ENCODE measurements at regions not wholly inside any gene's neighbourhood (a gene's known extent, or its start where the extent isn't known, plus 50 kb on each side); places are given as distances from the start of the nearest gene placed in this dataset.

DNA sequence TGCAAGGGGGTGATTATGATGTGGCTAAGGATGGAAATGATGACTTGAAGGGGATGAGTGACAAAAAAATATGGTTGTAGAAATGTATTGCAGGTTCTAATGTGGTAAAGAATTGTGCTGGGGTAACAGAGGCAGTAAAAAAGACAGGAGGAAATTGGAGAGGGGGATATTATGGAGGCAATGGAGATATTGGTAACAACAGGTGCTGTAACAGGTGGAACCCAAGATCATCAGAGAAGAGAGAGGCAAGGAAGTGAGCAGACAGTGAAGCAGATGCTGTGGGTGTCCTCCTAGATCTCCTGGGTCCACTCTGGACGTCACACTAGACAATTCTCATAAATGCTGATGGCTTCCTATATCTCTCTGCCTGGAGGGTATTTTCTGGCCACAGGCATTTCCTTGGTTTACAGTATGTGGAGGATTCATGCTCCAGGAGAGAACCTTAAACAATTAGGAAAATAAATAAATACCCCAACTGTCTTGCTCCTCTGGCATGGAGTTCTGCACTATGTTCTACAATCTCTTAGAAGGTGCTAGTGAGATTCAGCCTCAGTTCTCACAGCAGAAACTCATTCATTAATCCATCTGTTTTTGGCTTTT, 620.3 kb upstream of the PLXNA2 start:
- intact Hi-C loops (cut with micrococcal nuclease), result no loop called here
- Mint-ChIP-seq H3K4me3 (no peak overlapping the region), H3K4me1 (no peaks in the 10 kb centered on the region), H3K36me3 (ENCODE audit: low read depth) (no peaks in the 10 kb centered on the region), H3K9me3 (no peaks in the 10 kb centered on the region), H3K27me3 (no peaks in the 10 kb centered on the region), H3K27ac (no peak overlapping the region)
- DNase-seq, result no peak

DNA sequence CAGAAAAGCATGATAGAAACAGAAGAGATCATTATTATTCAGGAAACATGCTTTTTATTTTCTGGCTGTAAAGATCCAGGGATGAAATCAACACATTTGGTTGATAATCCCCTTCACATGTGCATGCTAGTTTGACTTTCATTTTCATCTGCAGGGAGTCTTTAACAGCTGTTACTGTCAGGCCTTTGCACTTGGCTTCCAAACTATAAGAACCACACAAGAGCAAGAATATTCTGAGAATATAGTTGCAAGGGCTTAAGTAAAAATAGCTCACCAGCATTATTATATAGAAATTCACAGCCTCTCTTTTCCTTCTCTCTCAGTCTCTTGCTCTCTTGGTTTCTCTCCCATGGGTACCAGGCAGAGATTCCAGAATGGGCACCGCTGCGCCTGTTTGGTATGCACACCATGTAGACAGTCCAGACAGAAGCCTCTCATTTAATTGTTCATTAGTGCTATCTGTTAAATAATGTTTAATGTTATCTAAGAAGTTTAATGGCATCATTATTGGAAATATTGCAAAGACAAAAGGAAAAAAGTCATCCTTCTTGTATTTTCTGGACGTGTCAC, 622.3 kb upstream of the PLXNA2 start:
- Mint-ChIP-seq H3K4me3 (no peak overlapping the region), H3K4me1 (no peaks in the 10 kb centered on the region), H3K27ac (no peak overlapping the region), H3K27me3 (no peaks in the 10 kb centered on the region), H3K36me3 (ENCODE audit: low read depth) (no peaks in the 10 kb centered on the region), H3K9me3 (no peaks in the 10 kb centered on the region)
- DNase-seq, result no peak
- intact Hi-C loops (cut with micrococcal nuclease), result no loop called here

DNA sequence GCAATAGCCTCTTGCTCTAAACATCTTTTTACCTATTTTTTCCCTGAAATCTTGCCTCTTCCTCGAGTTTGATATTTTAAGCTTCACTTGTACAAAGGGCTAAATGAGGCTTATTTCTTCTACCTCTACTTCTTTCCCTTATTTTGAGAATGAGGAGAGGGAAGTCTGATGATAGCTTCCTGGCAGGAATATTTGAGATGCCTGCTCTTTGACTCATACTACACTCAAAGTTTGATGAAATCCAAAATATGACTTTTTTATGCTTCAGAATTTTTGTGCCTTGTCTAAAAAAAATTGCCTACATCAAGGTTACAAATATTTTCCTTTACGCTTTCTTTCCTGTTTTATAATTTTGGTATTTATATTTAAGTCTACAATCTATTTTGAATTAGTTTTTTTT, 624.4 kb upstream of the PLXNA2 start:
- H3K4me3 Mint-ChIP-seq, result no peak overlapping the region
- DNase-seq, result no peak
- H3K27me3 Mint-ChIP-seq, result no peaks in the 10 kb centered on the region
- intact Hi-C loops (cut with micrococcal nuclease), result no loop called here
- no peaks in the 10 kb centered on the region for H3K9me3 Mint-ChIP-seq
- H3K4me1 Mint-ChIP-seq, result no peaks in the 10 kb centered on the region
- H3K27ac Mint-ChIP-seq, result no peak overlapping the region
- no peaks in the 10 kb centered on the region for H3K36me3 Mint-ChIP-seq (ENCODE audit: low read depth)

DNA sequence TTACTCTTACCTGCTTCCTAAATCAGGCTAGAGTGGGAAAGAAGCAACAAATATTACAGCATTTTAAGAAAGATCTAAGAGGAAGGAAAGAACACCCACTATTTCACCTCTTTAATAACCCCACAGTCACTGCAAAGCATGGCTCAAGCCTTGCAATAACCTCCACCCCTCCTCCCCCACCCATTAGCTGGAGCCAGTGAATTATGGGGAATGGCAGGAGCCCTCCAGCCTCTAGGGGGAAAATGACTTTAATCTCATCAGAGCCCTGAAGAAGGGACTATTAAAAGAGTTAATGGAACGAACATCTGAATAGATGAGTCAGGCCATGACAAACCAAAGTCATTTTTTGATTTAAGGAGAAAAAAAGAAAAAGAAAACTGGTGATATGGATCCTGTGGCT, 630.7 kb upstream of the PLXNA2 start:
- Mint-ChIP-seq H3K27me3 (no peaks in the 10 kb centered on the region), H3K4me3 (no peak overlapping the region), H3K4me1 (no peaks in the 10 kb centered on the region), H3K36me3 (ENCODE audit: low read depth) (no peaks in the 10 kb centered on the region), H3K9me3 (no peaks in the 10 kb centered on the region), H3K27ac (no peak overlapping the region)
- no peak for DNase-seq
- intact Hi-C loops (cut with micrococcal nuclease), result no loop called here

DNA sequence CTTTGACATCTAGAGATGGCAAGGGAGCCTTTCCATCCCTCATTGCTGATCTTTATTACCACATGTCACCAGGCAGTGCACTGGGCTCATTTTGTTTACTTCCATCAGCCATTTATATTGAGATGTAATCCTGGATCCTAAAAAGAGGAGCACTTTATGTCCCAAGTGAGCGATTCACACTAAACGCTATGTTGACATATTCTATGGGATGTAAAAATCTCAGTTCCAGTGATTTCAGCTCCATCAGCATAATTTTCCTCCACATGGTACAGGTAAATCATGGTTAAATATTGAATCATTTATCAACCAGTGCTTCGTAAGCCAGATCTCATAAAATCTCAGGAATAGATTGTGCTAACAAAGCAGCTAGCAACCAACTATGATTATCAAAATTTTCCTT, 634.8 kb upstream of the PLXNA2 start:
- DNase-seq, result no peak
- H3K4me3 Mint-ChIP-seq, result no peak overlapping the region
- H3K27ac Mint-ChIP-seq, result no peak overlapping the region
- H3K9me3 Mint-ChIP-seq, result no peaks in the 10 kb centered on the region
- H3K27me3 Mint-ChIP-seq, result no peaks in the 10 kb centered on the region
- intact Hi-C loops (cut with micrococcal nuclease), result no loop called here
- H3K36me3 Mint-ChIP-seq (ENCODE audit: low read depth), result no peaks in the 10 kb centered on the region
- no peaks in the 10 kb centered on the region for H3K4me1 Mint-ChIP-seq

DNA sequence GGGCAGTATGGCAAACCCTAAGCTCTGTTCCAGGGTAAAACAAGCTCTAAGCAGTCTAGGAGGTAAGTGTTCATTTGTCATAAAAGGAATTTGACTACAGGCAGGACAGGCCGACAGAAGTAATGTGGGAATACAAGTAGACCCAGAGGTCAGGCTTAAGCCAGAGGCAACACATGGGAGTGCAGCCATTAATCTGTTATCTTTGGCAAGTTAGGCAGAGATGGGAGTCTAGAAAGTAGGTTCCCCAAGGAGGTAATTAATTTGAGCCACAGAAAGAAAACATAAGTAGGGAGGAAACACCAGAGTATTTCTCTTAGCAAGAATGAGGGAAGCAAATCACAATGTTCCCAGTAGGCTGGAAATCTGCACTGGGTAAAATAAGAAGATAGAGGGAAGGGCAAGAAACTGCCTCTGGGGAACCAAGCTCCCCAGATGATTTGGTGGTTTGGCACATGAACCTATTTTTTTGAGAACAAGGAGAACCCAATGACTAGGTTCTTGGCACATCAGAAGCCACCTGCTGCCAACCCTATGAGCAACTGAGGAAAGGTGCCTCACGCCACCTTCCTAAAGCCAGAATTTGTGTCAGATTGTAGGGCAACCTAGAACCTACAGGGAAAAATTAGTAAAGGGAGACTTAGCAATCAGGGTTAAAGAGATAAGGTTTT, 636.4 kb upstream of the PLXNA2 start:
- Mint-ChIP-seq H3K36me3 (ENCODE audit: low read depth) (no peaks in the 10 kb centered on the region), H3K4me3 (no peak overlapping the region), H3K9me3 (no peaks in the 10 kb centered on the region), H3K27ac (no peak overlapping the region), H3K27me3 (no peaks in the 10 kb centered on the region), H3K4me1 (no peaks in the 10 kb centered on the region)
- DNase-seq, result no peak
- intact Hi-C loops (cut with micrococcal nuclease), result no loop called here

DNA sequence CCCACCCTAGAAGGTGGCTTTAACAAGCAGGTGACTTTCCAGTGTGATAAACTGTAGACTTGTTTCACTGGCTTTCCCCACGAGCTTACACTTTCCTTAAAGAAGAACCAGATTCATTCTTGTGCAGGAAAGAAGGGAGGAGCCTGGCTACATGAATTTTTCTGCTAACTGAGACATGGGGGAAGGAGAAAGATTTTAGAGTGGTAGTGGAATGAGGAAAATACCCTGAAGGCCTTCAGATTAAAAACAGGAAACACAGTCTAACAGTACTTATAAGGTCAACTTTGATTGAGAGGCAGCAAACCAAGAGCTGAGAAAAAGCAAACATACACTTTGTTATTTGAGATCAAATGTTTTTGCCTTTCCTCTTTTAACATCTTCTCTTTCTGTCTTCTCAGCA, 640.9 kb upstream of the PLXNA2 start:
- Mint-ChIP-seq H3K4me3 (no peak overlapping the region), H3K36me3 (ENCODE audit: low read depth) (no peaks in the 10 kb centered on the region), H3K9me3 (no peaks in the 10 kb centered on the region), H3K4me1 (no peaks in the 10 kb centered on the region), H3K27ac (no peak overlapping the region), H3K27me3 (no peaks in the 10 kb centered on the region)
- intact Hi-C loops (cut with micrococcal nuclease), result no loop called here
- DNase-seq, result no peak

DNA sequence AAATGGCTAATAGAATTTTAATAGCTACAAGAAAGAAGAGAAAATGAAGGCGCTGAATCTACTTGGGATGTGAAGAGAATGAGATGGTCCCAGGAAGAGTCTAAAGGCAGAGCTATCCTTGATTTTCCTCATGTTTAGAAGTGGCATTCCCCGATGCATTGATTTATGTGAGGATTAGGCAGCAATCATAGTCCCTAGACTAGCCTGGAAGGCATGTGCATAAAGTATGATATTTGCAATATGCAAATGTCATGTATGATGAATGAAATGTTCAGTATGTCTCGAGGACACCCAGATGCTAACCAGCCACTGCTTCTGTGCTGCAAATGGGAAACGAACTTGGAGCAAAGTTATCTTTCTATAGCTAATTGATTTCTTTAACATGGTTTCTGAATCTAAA, 641.5 kb upstream of the PLXNA2 start:
- intact Hi-C loops (cut with micrococcal nuclease), result no loop called here
- H3K36me3 Mint-ChIP-seq (ENCODE audit: low read depth), result no peaks in the 10 kb centered on the region
- no peaks in the 10 kb centered on the region for H3K9me3 Mint-ChIP-seq
- no peak overlapping the region for H3K27ac Mint-ChIP-seq
- no peak overlapping the region for H3K4me3 Mint-ChIP-seq
- no peaks in the 10 kb centered on the region for H3K27me3 Mint-ChIP-seq
- no peak for DNase-seq
- no peaks in the 10 kb centered on the region for H3K4me1 Mint-ChIP-seq

DNA sequence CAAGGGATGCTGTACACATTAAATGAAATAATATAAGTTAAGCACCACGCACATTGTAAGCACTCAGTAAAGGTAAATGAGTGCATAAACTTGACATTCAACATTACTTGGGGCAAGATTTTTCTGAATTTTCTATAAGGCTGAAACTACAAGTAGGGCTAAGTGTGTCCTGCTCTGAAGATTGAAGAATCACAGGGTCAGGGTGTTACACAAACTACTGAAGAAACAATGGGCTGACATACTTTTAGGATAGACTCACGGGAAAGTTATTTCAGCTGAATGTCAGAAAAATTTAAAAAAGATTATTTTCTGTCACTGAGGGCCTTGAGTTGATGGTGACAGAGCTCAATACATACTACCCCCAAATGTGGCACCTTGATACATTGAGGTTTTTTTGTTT, 644.2 kb upstream of the PLXNA2 start:
- H3K27ac Mint-ChIP-seq, result no peak overlapping the region
- intact Hi-C loops (cut with micrococcal nuclease), result no loop called here
- H3K36me3 Mint-ChIP-seq (ENCODE audit: low read depth), result no peaks in the 10 kb centered on the region
- no peak for DNase-seq
- no peak overlapping the region for H3K4me3 Mint-ChIP-seq
- no peaks in the 10 kb centered on the region for H3K9me3 Mint-ChIP-seq
- no peaks in the 10 kb centered on the region for H3K4me1 Mint-ChIP-seq
- no peaks in the 10 kb centered on the region for H3K27me3 Mint-ChIP-seq

DNA sequence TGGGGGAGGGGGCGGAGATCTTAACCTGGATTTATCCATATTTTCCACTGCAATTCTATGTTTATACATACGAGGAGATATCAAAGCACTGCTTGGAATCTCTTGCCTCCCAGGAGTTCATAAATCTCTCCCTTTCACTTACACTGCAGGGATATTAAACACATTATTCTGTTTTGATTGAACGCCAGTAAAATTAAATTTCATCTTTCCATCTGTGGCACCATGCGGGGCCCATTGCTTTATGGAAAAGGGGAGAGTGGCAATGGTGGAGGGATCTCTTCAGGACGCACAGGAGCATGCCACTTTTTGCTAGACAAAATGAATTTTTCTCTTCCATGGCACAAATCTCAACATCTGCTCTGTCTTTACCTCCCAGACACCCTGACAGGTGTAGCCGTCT, 648.0 kb upstream of the PLXNA2 start:
- Mint-ChIP-seq H3K27me3 (no peaks in the 10 kb centered on the region), H3K4me1 (no peaks in the 10 kb centered on the region), H3K36me3 (ENCODE audit: low read depth) (no peaks in the 10 kb centered on the region), H3K9me3 (no peaks in the 10 kb centered on the region), H3K27ac (no peak overlapping the region), H3K4me3 (no peak overlapping the region)
- DNase-seq, result no peak
- intact Hi-C loops (cut with micrococcal nuclease), result no loop called here

DNA sequence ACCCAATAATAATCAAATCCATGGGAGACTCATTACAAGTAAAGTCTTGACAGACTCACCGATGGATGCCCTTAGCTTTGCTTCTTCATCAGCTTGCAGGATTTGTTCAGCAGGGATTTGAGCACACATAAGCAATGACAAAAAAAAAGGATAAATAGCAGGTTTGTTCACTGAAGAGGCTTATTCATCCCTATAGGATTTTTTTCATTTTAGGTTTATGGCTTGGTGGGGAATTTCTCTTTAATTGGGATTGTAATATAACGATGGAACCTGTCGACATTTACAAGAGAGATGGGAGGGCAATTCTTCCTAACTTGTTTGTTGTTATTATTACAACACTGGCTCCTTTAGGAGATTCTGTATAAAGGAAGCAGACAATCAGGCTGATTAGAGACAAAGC, 649.1 kb upstream of the PLXNA2 start:
- DNase-seq, result no peak
- no peak overlapping the region for H3K27ac Mint-ChIP-seq
- H3K4me1 Mint-ChIP-seq, result no peaks in the 10 kb centered on the region
- intact Hi-C loops (cut with micrococcal nuclease), result no loop called here
- no peaks in the 10 kb centered on the region for H3K9me3 Mint-ChIP-seq
- no peaks in the 10 kb centered on the region for H3K27me3 Mint-ChIP-seq
- no peaks in the 10 kb centered on the region for H3K36me3 Mint-ChIP-seq (ENCODE audit: low read depth)
- H3K4me3 Mint-ChIP-seq, result no peak overlapping the region

DNA sequence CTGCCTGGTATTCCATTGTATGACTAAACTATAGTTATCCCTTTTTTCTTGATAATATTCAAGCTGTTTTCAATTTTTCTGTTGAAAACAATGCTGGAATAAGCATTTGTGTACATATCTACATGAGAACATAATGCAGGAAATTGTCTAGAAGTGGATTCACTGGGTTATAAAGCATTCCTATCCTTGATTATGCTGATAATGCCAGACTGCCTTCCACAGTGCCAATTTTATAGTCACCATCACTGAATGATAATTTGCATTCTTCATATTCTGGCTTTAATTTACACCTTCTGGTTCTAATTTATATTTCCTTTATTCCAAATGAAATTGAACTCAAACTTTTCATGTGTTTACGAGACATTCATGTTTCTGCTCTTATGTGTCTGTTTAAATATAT, 651.0 kb upstream of the PLXNA2 start:
- Mint-ChIP-seq H3K27ac (no peak overlapping the region), H3K9me3 (no peaks in the 10 kb centered on the region), H3K4me3 (no peak overlapping the region), H3K27me3 (no peaks in the 10 kb centered on the region), H3K36me3 (ENCODE audit: low read depth) (no peaks in the 10 kb centered on the region), H3K4me1 (no peaks in the 10 kb centered on the region)
- intact Hi-C loops (cut with micrococcal nuclease), result no loop called here
- DNase-seq, result no peak

DNA sequence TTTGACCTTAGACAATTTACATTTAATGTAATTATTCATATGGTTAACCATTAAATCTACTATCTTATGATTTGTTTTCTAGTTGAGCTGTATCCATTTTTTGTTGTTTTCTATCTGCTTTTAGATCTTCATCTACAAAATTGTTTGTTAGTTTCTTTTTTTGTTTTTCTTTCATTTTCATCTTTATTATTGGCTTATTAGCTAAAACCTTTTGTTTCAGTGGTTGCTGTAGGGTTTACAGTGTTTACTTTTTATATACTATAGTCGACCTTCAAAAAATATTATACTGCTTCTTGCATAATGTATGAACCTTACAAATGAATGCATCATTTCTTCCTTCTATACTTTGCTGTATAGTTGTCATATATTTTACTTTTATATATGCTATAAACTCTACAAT, 651.6 kb upstream of the PLXNA2 start:
- intact Hi-C loops (cut with micrococcal nuclease), result no loop called here
- Mint-ChIP-seq H3K4me3 (no peak overlapping the region), H3K27me3 (no peaks in the 10 kb centered on the region), H3K36me3 (ENCODE audit: low read depth) (no peaks in the 10 kb centered on the region), H3K27ac (no peak overlapping the region), H3K4me1 (no peaks in the 10 kb centered on the region), H3K9me3 (no peaks in the 10 kb centered on the region)
- no peak for DNase-seq

DNA sequence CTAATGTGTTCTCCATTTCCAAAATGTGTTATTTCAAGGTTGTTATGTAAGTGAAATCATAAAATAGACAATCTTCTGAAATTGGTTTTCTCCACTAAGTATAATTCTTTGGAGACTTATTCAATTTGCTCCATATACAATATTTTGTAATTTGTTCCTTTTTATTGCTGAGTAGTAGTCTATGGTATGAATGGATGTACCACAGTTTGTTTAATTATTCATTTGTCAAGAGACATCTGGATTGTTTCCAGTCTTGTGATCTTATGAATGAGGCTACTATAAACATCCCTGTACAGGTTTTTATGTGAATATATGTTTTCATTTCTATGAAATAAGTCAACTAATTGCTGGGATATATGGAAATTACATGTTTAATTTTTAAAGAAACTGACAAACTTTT, 652.6 kb upstream of the PLXNA2 start:
- no peak overlapping the region for H3K27ac Mint-ChIP-seq
- H3K4me3 Mint-ChIP-seq, result no peak overlapping the region
- DNase-seq, result no peak
- no peaks in the 10 kb centered on the region for H3K27me3 Mint-ChIP-seq
- H3K4me1 Mint-ChIP-seq, result no peaks in the 10 kb centered on the region
- intact Hi-C loops (cut with micrococcal nuclease), result no loop called here
- peaks cover 4% of the 10 kb centered on the region for H3K9me3 Mint-ChIP-seq
- H3K36me3 Mint-ChIP-seq (ENCODE audit: low read depth), result no peaks in the 10 kb centered on the region

DNA sequence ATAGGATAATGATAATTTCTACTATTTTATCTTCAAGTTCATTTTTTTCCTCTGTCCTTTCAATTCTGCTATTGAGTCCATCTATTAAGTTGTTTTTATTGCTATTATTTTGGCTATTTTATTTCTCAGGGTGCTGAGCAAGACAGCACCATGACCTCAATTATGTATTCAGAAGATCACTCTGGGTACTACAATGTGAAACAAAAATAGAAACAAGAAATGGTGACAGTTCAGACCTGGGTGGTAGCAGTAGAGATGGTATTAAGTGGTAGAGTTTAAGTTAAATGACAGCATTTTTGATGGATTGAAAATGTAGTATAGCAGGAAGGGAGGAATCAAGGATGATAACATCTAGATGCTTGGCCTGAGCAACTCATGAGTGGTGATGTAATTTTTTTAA, 655.3 kb upstream of the PLXNA2 start:
- peaks cover 4% of the 10 kb centered on the region for H3K9me3 Mint-ChIP-seq

More for the DNA sequence above, 655.3 kb upstream of the PLXNA2 start:
- no peaks in the 10 kb centered on the region for H3K27me3 Mint-ChIP-seq
- no peak for DNase-seq
- no peak overlapping the region for H3K27ac Mint-ChIP-seq
- intact Hi-C loops (cut with micrococcal nuclease), result no loop called here
- H3K4me1 Mint-ChIP-seq, result no peaks in the 10 kb centered on the region
- no peaks in the 10 kb centered on the region for H3K36me3 Mint-ChIP-seq (ENCODE audit: low read depth)
- no peak overlapping the region for H3K4me3 Mint-ChIP-seq

Data from activated CD4-positive, alpha-beta T cell treated with anti-CD3 and anti-CD28 coated beads, Interleukin-2, amount 10 ng/mL, durations not matched to agents 24 days and 14 days (primary cell).